COLO829 (cell line): ENCODE measurements at regions not wholly inside any gene's neighbourhood (a gene's known extent, or its start where the extent isn't known, plus 50 kb on each side); places are given as distances from the start of the nearest gene placed in this dataset.
A peak's percentile ranks its signal among the peaks of the same experiment; 100 is the strongest.

Experiments
- DNase-seq: peaks from one replicate; pipeline ENCODE4 v3.0.0; 2012; ENCODE audit warnings: low spot score

DNA sequence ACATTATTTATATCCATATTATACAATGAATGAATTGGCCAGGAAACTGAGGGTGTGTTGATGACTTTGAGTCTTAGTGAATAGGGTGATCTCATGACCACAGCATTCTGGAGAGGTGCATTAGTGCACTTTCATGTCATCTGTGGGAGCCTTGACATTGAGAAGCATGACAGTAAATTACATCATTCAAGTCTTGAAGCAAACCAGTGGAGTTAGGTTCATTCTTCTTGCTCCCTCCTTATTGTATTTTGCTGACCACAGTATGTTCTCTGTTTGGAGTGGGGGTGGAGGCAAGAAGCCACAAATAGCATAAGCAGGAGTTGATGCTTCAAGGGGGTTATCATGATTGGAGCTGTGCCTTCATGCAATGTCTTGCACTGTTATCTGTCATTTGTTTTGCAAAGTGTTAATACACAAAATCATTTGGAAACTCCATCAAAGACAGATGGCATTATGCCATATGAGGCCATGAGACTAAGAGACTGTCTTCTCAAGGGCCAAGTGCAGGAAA is 680.2 kb downstream of the NYAP2 start:
- DNase-seq = no peak

DNA sequence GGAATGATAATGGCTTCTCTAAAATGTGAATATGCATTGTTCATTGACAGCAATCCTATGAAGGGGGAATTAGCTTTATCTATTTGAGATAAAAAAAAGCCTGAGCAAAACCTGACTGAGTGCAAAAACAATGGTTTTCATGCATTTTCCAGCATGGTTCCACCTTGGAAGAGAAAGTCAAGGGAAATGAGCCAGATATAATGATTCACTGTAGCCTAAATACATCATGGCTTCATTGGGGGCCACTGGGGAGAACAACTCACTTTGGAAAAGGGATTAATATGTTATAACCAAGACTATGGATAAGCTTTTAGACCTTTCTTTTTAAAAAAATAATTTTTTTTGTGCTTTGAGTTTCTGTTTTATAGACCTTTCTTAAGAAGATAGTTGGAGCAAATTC is 679.7 kb downstream of the NYAP2 start:
- DNase-seq = no peak

DNA sequence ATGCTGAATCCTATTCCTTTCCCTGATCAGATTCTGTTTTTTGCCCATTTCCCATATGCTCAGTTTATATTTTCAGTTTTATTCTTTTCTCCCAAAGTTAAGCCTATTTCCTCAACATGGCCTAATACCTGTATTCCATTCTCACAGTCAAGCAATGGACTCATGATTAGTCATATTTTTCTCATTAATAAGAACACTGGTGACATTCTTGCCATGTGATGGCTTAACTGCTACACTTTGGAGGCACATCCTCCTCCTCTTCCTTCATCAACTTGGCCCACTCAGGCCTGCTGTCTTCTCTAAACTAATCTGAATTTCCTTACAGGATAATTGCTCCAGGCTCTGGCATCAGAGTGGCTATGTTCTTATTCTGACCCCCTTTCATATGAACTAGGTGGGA is 679.2 kb downstream of the NYAP2 start:
- DNase-seq = no peak

DNA sequence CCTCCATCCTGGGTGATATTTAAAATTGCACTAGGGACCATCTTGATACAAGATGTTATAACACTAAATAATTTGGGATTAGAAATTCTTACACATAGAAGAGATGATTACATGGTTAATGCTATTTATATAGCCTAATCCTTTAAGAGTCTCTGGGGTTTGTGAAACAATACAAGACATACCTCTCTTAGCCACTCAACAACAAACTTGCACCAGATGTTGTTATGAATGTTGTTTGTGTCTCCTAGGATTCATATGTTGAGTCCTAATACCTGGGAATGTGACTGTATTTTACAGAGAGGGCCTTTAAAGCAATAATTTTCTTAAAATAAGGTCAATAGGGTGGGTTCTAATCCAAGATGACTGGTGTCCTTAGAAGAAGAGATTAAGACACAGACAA is 678.3 kb downstream of the NYAP2 start:
- DNase-seq = no peak

DNA sequence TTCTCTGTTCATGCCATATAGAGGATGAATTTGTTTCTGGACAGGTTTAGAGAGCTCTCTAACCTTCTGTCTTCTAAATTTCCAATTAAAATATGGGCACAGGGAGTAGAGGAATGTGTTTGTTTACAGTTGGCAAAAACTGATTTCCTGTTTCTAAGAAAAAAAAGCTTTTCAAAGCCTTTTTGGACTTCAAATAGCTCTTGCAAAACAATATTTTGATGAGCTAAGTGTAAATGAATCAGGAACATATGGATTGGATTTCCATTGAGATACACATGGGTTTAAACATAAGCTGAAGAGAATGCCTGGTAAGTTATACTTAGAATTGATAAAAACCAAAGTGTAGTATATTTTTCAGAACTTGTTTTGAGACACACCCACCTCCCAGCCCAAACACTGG is 677.5 kb downstream of the NYAP2 start:
- no peak for DNase-seq

DNA sequence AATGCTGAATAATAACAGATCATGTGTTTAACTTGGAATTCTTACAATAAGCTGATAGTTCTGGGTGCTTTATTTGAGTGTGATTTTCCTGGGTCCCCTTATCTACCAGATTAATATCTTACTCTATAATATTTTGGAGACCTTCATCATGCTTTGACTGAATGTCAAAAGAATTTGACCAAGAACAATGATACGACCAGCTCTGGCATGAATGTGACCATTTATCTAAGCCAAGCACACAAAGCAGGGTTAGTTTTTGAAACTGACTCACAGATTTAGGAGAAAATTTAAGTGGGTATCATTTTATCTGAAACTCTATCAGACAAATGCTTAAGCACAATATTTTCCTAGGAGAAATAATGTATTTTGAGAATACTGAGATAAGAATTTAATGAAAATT is 677.0 kb downstream of the NYAP2 start:
- DNase-seq = no peak

DNA sequence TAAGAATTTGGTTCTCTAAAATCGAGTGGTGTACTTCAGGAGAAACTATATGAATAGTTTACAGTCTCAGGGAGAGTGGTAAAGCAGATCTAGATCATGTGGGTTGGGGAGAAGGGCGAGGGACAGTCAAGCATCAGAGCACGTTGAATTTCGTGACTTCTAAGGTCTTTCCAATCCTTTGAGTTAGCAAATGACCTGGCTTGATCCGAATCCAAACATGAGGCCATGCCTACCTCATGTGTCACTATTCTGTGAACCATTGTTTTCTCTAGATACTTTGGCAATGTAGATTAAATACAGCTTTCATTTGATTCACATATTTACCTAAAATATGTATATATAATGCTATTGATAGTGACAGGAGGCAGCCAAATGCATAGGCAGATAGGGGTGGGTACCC is 674.9 kb downstream of the NYAP2 start:
- DNase-seq = no peak

DNA sequence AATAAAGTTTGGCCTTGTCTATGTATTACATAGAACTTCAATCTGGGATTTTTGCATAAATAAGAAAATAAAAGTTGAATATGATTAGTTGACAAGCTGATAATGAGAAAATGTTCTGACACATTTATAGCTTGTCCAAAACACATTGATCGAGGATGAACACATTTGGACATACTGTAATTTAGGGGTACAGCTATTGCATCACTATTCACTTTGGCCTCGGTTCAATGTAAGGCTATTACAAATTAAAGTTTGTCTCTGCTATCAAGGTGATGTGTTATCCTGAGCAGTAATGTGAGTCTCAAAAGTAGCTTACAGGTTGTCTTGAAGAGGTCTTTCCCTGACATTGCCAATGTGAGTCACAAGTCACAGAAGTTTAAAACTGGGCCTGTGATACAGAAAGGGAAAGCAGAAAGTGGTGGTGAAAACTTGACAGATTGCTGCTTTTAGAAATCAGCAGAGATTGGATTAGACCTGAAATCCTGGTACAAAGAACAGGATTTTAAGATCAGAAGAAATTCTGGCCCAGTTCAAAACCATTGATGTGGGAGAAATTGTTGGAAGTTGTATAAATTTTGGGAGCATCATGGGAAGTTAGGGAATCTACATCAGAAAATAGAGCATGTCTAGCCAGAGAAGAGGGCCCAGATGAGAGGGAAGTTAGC is 674.1 kb downstream of the NYAP2 start:
- DNase-seq = no peak

DNA sequence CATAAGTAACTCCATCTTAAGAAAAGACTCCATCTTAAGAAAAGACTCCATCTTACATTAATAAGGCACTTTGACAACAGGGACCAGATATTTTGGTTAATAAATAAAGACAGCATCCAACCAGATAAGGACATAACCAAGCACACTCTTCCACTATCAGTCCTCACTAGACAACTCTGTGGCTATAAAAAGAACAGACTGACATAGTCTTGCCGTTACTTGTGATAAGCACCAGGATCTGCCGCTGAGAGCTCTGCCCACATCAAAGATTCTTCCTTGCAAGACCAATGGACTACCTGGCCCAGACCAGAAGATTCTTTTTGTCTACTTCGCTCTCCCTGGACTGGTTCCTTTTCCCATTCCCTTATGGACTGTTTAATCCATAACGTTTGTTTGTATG is 667.4 kb downstream of the NYAP2 start:
- no peak for DNase-seq

DNA sequence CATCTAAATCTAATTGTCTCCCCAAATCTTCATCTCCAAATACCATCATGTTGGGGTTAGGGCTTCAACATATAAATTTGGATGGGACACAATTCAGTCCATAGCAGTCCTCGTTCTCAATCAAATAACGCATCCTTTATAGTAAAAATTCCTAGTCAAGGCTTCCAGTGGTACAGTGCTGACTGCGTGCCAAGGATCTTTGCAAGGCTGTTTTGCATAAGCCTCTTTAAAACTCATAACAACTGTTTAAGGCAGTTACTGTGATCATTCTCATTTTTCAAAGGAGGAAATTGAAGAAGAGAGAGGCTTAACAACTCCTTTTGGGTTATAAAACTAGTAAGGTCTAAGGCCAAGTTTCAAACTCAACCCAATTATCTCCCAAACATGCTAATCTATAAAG is 666.9 kb downstream of the NYAP2 start:
- DNase-seq = no peak

DNA sequence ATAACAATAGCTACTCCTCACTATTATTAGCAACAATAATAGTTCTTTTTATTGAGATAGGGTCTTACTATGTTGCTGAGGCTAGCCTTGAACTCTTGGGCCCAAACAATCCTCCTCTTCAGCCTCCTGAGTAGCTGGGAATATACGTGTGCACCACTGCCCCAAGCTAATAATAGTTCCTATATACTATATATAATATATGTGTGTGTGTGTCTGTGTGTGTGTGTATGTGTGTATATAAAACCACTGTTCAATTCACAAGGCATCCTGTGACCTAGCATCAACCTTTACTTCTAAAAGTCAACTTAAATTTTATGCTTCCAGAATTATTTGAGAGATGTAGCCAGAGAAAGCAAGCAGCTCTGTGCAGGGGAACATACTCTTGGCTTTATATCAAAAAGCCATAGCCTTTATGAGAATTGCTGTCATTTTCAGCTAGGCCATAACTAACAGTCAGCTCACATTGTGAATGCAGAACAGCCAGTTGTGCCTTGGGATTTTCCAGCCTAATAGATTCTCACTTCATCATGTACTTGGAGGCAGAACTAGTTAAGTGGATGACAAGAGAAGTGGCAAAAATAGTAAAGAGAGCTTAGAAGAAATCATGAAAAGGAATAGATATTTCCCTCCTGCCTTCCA is 665.5 kb downstream of the NYAP2 start:
- DNase-seq = no peak

DNA sequence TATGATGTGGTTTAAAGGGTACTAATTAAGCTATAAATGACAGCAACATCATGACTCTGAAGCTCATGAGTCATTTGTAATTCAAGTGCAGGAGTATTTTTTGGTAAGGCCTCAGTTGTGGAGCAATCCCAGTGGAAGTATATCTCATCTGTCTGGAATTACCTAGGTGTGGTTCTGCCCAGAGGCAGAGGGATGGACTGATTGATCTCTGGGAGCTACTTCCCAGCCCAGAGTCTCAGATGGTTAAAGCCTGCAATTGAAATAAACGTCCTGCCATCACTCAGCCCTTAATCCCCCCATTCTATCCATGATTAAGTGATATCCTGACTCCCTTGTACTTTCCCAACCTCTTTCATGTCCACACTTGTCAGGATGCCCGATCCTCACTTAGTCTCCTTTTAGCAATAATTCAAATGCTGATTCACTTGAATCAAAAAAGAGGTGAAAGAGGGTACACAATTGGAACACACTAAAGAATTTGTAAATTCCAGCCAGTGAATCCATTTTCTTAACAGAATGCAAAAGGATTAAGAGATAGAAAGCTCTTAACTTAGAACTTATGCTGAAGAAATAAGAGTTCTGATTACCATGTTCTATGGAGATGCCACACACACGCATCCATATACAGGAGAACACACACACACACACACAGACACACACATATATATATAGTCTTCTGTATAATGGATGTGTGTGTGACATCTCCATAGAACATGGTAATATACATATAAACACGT is 664.4 kb downstream of the NYAP2 start:
- no peak for DNase-seq

DNA sequence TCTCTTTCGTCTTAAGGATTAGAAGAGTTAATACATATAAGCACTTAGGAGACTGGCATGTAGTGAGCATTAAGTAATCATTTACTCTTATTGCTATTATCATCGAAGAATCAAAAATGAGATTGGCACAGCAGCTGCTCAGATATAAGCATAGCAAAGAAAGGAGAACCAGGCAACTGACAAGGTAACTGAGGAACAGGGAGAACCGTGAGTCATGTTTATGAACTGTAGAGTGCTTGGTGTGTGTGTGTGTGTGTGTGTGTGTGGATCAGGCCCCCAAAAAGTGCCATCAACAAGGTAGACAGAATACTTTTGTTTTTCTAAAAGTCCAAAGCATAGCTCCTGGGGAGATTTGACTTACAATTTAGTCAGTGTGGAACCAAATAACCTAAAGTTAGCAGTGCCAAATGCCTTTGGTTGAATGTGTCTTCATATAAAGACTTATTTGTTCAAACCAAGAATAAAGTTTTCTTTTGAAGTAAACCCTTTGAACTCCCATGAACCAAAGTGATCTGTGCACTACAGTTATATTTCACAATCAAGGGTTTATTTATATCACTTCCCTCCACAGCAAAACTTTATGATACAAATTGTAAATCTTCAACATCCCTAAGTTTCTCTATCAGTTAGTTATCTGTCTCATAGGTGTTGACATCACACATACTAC is 660.6 kb downstream of the NYAP2 start:
- DNase-seq = peak; percentile 65

DNA sequence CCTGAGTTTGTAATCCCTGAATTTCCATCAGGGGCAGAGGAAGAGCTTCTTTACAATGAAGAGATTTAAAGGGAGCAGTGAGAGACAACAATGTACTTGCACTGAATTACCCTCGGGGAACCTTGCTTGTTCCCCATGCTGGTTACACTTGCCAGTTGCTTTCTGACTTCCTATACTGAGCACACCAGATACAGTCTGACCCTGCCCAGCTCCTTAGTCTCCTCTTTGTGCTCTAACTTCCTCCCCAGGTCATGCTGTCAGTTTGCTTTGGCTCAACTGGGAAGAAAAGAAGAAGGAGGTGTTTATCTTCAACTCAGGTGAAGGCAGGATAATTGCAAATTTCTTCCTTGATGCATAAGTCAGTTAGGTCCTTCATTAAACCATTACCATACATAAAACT is 658.4 kb downstream of the NYAP2 start:
- DNase-seq = no peak

DNA sequence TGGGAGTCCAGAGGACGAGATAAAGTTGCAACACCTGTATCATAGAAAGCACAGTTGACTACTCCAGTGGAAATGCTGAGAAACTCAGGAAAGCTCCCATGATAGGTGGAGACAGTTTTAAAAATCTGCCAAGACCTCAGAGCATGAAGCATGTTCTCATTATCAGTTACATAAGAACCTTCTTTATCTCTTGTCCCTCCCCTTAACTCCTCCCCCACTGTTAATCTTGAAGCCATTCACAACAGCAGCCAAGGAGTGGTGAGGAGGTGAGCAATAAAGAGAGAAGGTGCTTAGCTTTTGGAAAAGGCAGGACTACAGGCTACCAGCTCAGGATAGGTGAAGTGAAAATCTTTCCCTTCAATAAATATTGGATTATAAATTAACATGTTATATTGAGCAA is 657.9 kb downstream of the NYAP2 start:
- DNase-seq = no peak

DNA sequence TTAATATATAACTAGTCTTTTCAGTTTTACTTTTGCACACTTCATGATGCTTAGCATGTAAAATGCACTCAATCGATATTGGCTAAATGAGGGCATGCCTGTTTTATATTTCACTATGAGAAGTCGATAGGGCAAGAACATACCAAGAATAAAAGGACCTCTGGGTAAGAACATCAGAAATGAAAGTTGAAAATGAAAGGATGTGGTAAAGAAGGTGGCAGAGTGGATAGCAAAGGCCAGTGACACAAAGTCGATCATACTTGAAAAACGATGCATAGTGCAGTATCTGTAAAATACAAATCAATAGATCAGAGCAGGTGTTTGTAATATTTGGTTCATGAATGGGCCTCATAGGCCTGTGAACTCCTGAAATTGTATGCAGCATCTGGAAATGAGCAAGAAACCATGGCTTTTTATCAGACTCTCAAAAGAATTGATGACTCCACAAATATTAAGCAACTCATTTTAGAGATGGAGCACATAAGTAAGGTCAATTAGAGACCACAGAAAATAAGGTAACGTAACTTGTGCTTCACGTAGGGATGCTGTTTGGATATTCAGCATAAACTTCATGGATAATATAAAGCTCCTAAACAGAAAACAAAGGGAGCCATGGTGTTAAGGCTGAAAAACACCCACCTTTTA is 653.4 kb downstream of the NYAP2 start:
- no peak for DNase-seq

DNA sequence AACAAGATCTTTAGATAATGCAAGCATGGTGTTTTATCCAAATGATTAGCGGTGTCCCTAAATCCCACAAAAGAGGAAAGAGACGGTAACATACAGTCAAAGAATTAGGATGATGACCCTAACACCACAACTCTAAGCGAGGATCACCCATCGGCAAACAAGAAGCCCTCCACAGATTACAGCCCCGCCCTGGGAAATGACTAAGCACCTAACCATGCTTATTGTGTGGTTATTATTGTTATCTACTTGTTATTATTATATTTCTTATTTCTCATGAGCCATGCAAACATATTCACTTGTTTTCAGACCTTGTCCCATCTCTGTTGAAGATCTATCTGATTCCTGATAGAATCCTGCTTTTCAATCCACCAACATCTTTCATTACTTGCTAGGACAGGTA is 651.3 kb downstream of the NYAP2 start:
- DNase-seq = no peak

DNA sequence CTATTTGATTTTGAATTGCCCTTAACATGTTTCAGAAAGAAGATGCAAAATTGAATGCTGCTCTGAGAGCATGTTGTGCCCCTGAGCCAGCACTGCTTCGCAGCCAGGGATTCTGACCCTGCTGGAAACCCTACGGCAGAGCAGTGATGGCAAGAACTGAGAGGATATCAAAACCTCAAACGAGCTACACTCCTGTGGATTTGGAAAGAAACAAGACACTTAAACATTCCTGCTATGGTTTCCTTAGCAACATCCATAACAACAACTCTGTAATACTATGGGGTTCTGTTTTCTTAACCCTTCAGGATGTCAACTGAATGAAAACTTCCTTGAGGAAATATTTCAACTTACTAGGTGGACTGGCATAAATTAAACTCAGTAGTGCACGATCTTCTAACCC is 649.1 kb downstream of the NYAP2 start:
- peak; percentile 22 for DNase-seq

DNA sequence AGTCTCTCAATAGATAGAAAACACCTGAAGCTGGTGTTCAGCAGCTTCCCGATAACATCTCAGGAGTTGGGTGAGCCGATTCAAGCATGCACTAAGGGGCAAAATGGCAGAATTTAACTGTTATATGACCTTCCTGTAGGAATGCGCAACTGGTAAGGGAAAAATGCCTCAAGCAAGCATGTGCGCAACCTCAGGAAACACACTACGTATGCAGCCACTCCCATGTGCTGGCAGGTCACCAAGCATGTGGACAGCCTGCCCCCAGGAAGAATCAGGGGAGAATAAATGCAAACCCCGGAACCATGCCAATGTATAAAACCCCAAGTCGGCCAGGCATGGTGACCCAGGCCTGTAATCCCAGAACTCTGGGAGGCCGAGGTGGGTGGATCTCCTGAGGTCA is 645.6 kb downstream of the NYAP2 start:
- no peak for DNase-seq

DNA sequence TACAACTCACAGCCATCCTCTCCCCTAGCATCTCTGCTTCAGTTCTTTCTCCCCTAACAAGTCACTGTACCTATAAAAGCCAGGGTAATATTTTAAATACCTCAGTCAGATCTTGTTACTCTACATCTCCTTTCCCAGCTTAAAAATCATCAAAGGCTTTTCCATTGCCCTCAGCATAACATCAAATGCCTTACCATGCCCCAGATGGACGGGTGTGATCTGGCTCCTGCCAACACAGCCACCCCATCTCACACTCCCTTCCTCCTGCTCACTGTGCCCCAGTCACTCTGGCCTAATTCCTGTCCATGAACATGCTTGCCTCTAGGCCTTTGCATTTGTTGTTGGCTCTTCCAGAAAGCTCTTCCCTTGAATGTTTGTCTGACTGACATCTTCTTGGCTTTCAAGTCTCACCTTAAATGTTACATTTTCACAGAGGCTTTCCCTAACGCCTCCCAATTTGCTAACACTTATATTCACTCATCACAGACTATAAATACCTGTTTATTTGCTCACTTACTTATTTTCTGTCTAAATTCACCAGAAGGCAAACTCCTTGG is 640.9 kb downstream of the NYAP2 start:
- no peak for DNase-seq

DNA sequence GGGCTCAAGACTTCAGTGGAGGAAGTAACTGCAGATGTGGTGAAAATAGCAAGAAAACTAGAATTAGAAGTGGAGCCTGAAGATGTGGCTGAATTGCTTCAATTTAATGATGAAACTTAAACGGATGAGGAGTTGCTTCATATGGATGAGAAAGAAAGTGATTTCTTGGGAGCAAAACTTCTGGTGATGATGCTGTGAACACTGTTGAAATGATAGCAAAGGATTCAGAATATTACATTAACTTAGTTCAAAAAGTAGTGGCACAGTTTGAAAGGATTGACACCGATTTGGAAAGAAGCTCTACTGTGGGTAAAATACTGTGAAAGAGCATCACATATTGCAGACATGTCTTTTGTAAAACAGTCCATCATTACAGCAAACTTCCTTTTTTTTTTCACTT is 638.0 kb downstream of the NYAP2 start:
- DNase-seq = no peak
